ENCODE measurements at regions not wholly inside any gene's neighbourhood (a gene's known extent, or its start where the extent isn't known, plus 50 kb on each side); places are given as distances from the start of the nearest gene placed in this dataset.
"Not testable (repeated sequence)": the region's sequence is repeated elsewhere in the genome, so short reads cannot be mapped to it uniquely, and the experiment has no call there.

GRCh38 chr2:65626831-65627230 lies 194.4 kb upstream of the SPRED2 start:
- DNase-seq (ENCODE audit: low spot score) (no peak), ATAC-seq (no peak)

GRCh38 chr2:65625982-65626381 lies 193.6 kb upstream of the SPRED2 start:
- DNase-seq (ENCODE audit: low spot score): no peak
- ATAC-seq: no peak

- ATAC-seq (no peak), DNase-seq (ENCODE audit: low spot score) (no peak)
Observed at GRCh38 chr2:65622951-65623535, 190.6 kb upstream of the SPRED2 start.

- DNase-seq (ENCODE audit: low spot score) (no peak), ATAC-seq (no peak)
Observed at GRCh38 chr2:65622499-65622898, 190.1 kb upstream of the SPRED2 start.

- DNase-seq (ENCODE audit: low spot score): no peak
- ATAC-seq: no peak
Observed at GRCh38 chr2:65620524-65620923, 188.1 kb upstream of the SPRED2 start.

- ATAC-seq (no peak), DNase-seq (ENCODE audit: low spot score) (no peak)
Observed at GRCh38 chr2:65620026-65620425, 187.6 kb upstream of the SPRED2 start.

GRCh38 chr2:65615602-65616001 lies 183.2 kb upstream of the SPRED2 start:
- DNase-seq (ENCODE audit: low spot score) (no peak), ATAC-seq (no peak)

- ATAC-seq: no peak
- DNase-seq (ENCODE audit: low spot score): no peak
Observed at GRCh38 chr2:65613968-65614555, 181.7 kb upstream of the SPRED2 start.

- DNase-seq (ENCODE audit: low spot score) (no peak), ATAC-seq (no peak)
Observed at GRCh38 chr2:65611488-65611887, 179.1 kb upstream of the SPRED2 start.

GRCh38 chr2:65608916-65609315 lies 176.5 kb upstream of the SPRED2 start:
- ATAC-seq (no peak), DNase-seq (ENCODE audit: low spot score) (no peak)

- DNase-seq (ENCODE audit: low spot score) (no peak), ATAC-seq (no peak)
Observed at GRCh38 chr2:65608466-65608865, 176.1 kb upstream of the SPRED2 start.

GRCh38 chr2:65607662-65608305 lies 175.4 kb upstream of the SPRED2 start:
- ATAC-seq: no peak
- no peak for DNase-seq (ENCODE audit: low spot score)

GRCh38 chr2:65605743-65606058 lies 173.3 kb upstream of the SPRED2 start:
- DNase-seq (ENCODE audit: low spot score): no peak
- no peak for ATAC-seq

- no peak for ATAC-seq
- DNase-seq (ENCODE audit: low spot score): no peak
Observed at GRCh38 chr2:65605058-65605742, 172.8 kb upstream of the SPRED2 start.

- DNase-seq (ENCODE audit: low spot score) (no peak), ATAC-seq (peak; percentile 49)
Observed at GRCh38 chr2:65604246-65604645, 171.8 kb upstream of the SPRED2 start.

- ATAC-seq: no peak
- no peak for DNase-seq (ENCODE audit: low spot score)
Observed at GRCh38 chr2:65602603-65603235, 170.3 kb upstream of the SPRED2 start.

- not testable (repeated sequence) for DNase-seq (ENCODE audit: low spot score); ATAC-seq
Observed at GRCh38 chr2:65600871-65601270, 168.5 kb upstream of the SPRED2 start.

- DNase-seq (ENCODE audit: low spot score); ATAC-seq: not testable (repeated sequence)
Observed at GRCh38 chr2:65600351-65600750, 168.0 kb upstream of the SPRED2 start.

- DNase-seq (ENCODE audit: low spot score): no peak
Observed at GRCh38 chr2:65599693-65600092, 167.3 kb upstream of the SPRED2 start.

GRCh38 chr2:65598996-65599395 lies 166.6 kb upstream of the SPRED2 start:
- ATAC-seq: no peak
- no peak for DNase-seq (ENCODE audit: low spot score)

More at GRCh38 chr2:65599693-65600092, 167.3 kb upstream of the SPRED2 start:
- peak; percentile 42 for ATAC-seq

- DNase-seq (ENCODE audit: low spot score) (no peak), ATAC-seq (no peak)
Observed at GRCh38 chr2:65598264-65598663, 165.9 kb upstream of the SPRED2 start.

GRCh38 chr2:65595630-65596029 lies 163.2 kb upstream of the SPRED2 start:
- peak; percentile 55 for ATAC-seq

More at GRCh38 chr2:65595630-65596029, 163.2 kb upstream of the SPRED2 start:
- no peak for DNase-seq (ENCODE audit: low spot score)
